ENCODE measurements at regions not wholly inside any gene's neighbourhood (a gene's known extent, or its start where the extent isn't known, plus 50 kb on each side); places are given as distances from the start of the nearest gene placed in this dataset.

GRCh38 chr12:114501474-114501807, 95.5 kb upstream of the TBX5 start:
- no peak for TF ChIP-seq EZH2phosphoT487 (IDR thresholded peaks at IDR 0.05; ENCODE audit: borderline replicate concordance, low read depth, low read length)
- TF ChIP-seq CTCF (conservative IDR thresholded peaks at IDR 0.05; ENCODE audit: low read length), result no peak
- H3K79me2 ChIP-seq (ENCODE audit: insufficient read depth, low read depth, low read length), result no peaks in the 10 kb centered on the region
- H3K27ac ChIP-seq (ENCODE audit: low read depth, low read length, poor library complexity, severe bottlenecking), result no peak overlapping the region
- H4K20me1 ChIP-seq (ENCODE audit: insufficient read depth, low read length), result no peaks in the 10 kb centered on the region
- ChIA-PET POLR2A (no interaction called here), CTCF (ENCODE audit: unreplicated experiment) (no interaction called here)
- no peak overlapping the region for H2AFZ ChIP-seq (ENCODE audit: low read length)
- H3K4me2 ChIP-seq (ENCODE audit: low read length), result no peak overlapping the region
- no peaks in the 10 kb centered on the region for H3K9me3 ChIP-seq (ENCODE audit: low read length)
- no peaks in the 10 kb centered on the region for H3K4me1 ChIP-seq (ENCODE audit: insufficient read depth, low read length, poor library complexity, severe bottlenecking)
- intact Hi-C loops (cut with micrococcal nuclease; ENCODE audit: unreplicated experiment), result no loop called here
- no peak for DNase-seq (ENCODE audit: low spot score)
- H3K9me2 ChIP-seq (ENCODE audit: insufficient read depth, low read length), result no peaks in the 10 kb centered on the region
- H3K4me3 ChIP-seq (ENCODE audit: low read depth, low read length, poor library complexity, severe bottlenecking), result no peak overlapping the region
- BruUV-seq (replicated peaks), result no TSS peak
- H3K36me3 ChIP-seq (ENCODE audit: insufficient read depth, low read length), result no peaks in the 10 kb centered on the region

- TF ChIP-seq EZH2phosphoT487 (IDR thresholded peaks at IDR 0.05; ENCODE audit: borderline replicate concordance, low read depth, low read length), result no peak
- no peak for TF ChIP-seq CTCF (conservative IDR thresholded peaks at IDR 0.05; ENCODE audit: low read length)
- POLR2A ChIA-PET, result interaction anchor here (1.1 kb wide), 1 partner anchor 13 kb away, joined by 4 read pairs; no protein-coding TSS in a partner anchor
- BruUV-seq (replicated peaks), result no TSS peak
- Histone ChIP-seq H3K9me3 (ENCODE audit: low read length) (no peaks in the 10 kb centered on the region), H3K4me1 (ENCODE audit: insufficient read depth, low read length, poor library complexity, severe bottlenecking) (no peaks in the 10 kb centered on the region), H2AFZ (ENCODE audit: low read length) (no peak overlapping the region), H3K9me2 (ENCODE audit: insufficient read depth, low read length) (no peaks in the 10 kb centered on the region), H3K4me2 (ENCODE audit: low read length) (no peak overlapping the region), H3K79me2 (ENCODE audit: insufficient read depth, low read depth, low read length) (no peaks in the 10 kb centered on the region), H3K4me3 (ENCODE audit: low read depth, low read length, poor library complexity, severe bottlenecking) (no peak overlapping the region), H3K27ac (ENCODE audit: low read depth, low read length, poor library complexity, severe bottlenecking) (no peak overlapping the region), H3K36me3 (ENCODE audit: insufficient read depth, low read length) (no peaks in the 10 kb centered on the region), H4K20me1 (ENCODE audit: insufficient read depth, low read length) (no peaks in the 10 kb centered on the region)
- CTCF ChIA-PET (ENCODE audit: unreplicated experiment), result no interaction called here
- intact Hi-C loops (cut with micrococcal nuclease; ENCODE audit: unreplicated experiment), result no loop called here
- no peak for DNase-seq (ENCODE audit: low spot score)
These were observed 95.0 kb upstream of the TBX5 start for GRCh38 chr12:114500775-114501473.

- TF ChIP-seq CTCF (conservative IDR thresholded peaks at IDR 0.05; ENCODE audit: low read length), result no peak
- no peak for TF ChIP-seq EZH2phosphoT487 (IDR thresholded peaks at IDR 0.05; ENCODE audit: borderline replicate concordance, low read depth, low read length)
- Histone ChIP-seq H3K4me1 (ENCODE audit: insufficient read depth, low read length, poor library complexity, severe bottlenecking) (no peaks in the 10 kb centered on the region), H2AFZ (ENCODE audit: low read length) (no peak overlapping the region), H4K20me1 (ENCODE audit: insufficient read depth, low read length) (no peaks in the 10 kb centered on the region), H3K9me2 (ENCODE audit: insufficient read depth, low read length) (no peaks in the 10 kb centered on the region), H3K27ac (ENCODE audit: low read depth, low read length, poor library complexity, severe bottlenecking) (no peak overlapping the region), H3K4me2 (ENCODE audit: low read length) (no peak overlapping the region), H3K9me3 (ENCODE audit: low read length) (no peaks in the 10 kb centered on the region), H3K4me3 (ENCODE audit: low read depth, low read length, poor library complexity, severe bottlenecking) (no peak overlapping the region), H3K36me3 (ENCODE audit: insufficient read depth, low read length) (no peaks in the 10 kb centered on the region), H3K79me2 (ENCODE audit: insufficient read depth, low read depth, low read length) (no peaks in the 10 kb centered on the region)
- ChIA-PET POLR2A (interaction anchor here (1.1 kb wide), 1 partner anchor 12 kb away, joined by 4 read pairs; no protein-coding TSS in a partner anchor), CTCF (ENCODE audit: unreplicated experiment) (no interaction called here)
- no peak for DNase-seq (ENCODE audit: low spot score)
- intact Hi-C loops (cut with micrococcal nuclease; ENCODE audit: unreplicated experiment), result no loop called here
- no TSS peak for BruUV-seq (replicated peaks)
These were observed 94.2 kb upstream of the TBX5 start for GRCh38 chr12:114500131-114500530.
